WTC11 (cell line): ENCODE measurements at regions not wholly inside any gene's neighbourhood (a gene's known extent, or its start where the extent isn't known, plus 50 kb on each side); places are given as distances from the start of the nearest gene placed in this dataset.

Experiments
- ATF6 ChIP-seq: sonication (generic); formaldehyde crosslinking; IDR thresholded peaks from 2 replicates; pipeline ENCODE4 v1.8.1; 2023; ENCODE audit warnings: mild to moderate bottlenecking, missing genetic modification reagents
- CTCF ChIP-seq: fragments of 200-600 bp; IDR thresholded peaks from 2 replicates; pipeline ENCODE4 v1.8.0; 2022; ENCODE audit warnings: antibody characterized with exemption
- ETV6 ChIP-seq: sonication (generic); formaldehyde crosslinking; IDR thresholded peaks from 2 replicates; pipeline ENCODE4 v1.8.1; 2022; ENCODE audit warnings: mild to moderate bottlenecking, missing genetic modification reagents
- FOXJ3 ChIP-seq: sonication (generic); formaldehyde crosslinking; IDR thresholded peaks from 2 replicates; pipeline ENCODE4 v1.9.0; 2021; ENCODE audit warnings: missing genetic modification reagents, mild to moderate bottlenecking, borderline replicate concordance
- MAX ChIP-seq: sonication (generic); formaldehyde crosslinking; IDR thresholded peaks from 2 replicates; pipeline ENCODE4 v1.8.0; 2022; ENCODE audit warnings: mild to moderate bottlenecking, missing genetic modification reagents

GRCh38 chr12:71216725-71217579 is 59.2 kb upstream of the TSPAN8 start:
- TF ChIP-seq CTCF (no peak), MAX (CRISPR knock-in tag) (no peak), ETV6 (CRISPR knock-in tag) (no peak), FOXJ3 (CRISPR knock-in tag) (no peak), ATF6 (CRISPR knock-in tag) (no peak)
